Breast epithelium (tissue), 4 donors: ENCODE measurements at regions not wholly inside any gene's neighbourhood (a gene's known extent, or its start where the extent isn't known, plus 50 kb on each side); places are given as distances from the start of the nearest gene placed in this dataset.
"Not testable (repeated sequence)": the region's sequence is repeated elsewhere in the genome, so short reads cannot be mapped to it uniquely, and the experiment has no call there.

Experiments
- DNase-seq, 2 donors: peaks; one replicate each; pipeline ENCODE4 v3.0.0-alpha.2; 2019; ENCODE audit warnings: low spot score in 2 of 2
- H3K27ac ChIP-seq, 2 donors: fragments of 200-600 bp; sonication (generic) in 1 of 2; one replicate each; pipeline ENCODE4 v1.5.1; 2016 to 2019; ENCODE audit warnings: mild to moderate bottlenecking in 1 of 2
- H3K27me3 ChIP-seq, 2 donors: fragments of 200-600 bp; sonication (generic) in 1 of 2; one replicate each; pipeline versions ENCODE4 v1.5.1 to v1.6.0; 2017 to 2019; ENCODE audit warnings: control low read depth in 1 of 2, mild to moderate bottlenecking in 1 of 2
- H3K36me3 ChIP-seq: fragments of 200-600 bp; one replicate; pipeline ENCODE4 v1.5.1; 2019
- H3K4me1 ChIP-seq, 2 donors: fragments of 200-600 bp; sonication (generic); one replicate each; pipeline ENCODE4 v1.5.1; 2016 to 2019; ENCODE audit warnings: control low read depth in 1 of 2
- H3K4me3 ChIP-seq, 3 donors: fragments of 200-600 bp; sonication (generic); 1 replicate in 2 of 3; 2 replicates in 1 of 3; pipeline ENCODE4 v1.5.1; 2016 to 2019; ENCODE audit warnings: mild to moderate bottlenecking in 3 of 3, moderate library complexity in 2 of 3
- H3K9me3 ChIP-seq, 2 donors: fragments of 200-600 bp; sonication (generic) in 1 of 2; one replicate each; pipeline ENCODE4 v1.5.1; 2016 to 2019; ENCODE audit warnings: control low read depth in 1 of 2
- CTCF ChIP-seq, 3 donors: fragments of 450-650 bp; IDR thresholded peaks; one replicate each; pipeline ENCODE4 v1.5.1; 2016 to 2017; ENCODE audit warnings: antibody characterized with exemption in 3 of 3, mild to moderate bottlenecking in 3 of 3, moderate library complexity in 3 of 3
- POLR2A ChIP-seq: fragments of 450-650 bp; IDR thresholded peaks from one replicate; pipeline ENCODE4 v1.6.1; 2016; ENCODE audit warnings: antibody characterized with exemption, mild to moderate bottlenecking, moderate library complexity
- POLR2AphosphoS5 ChIP-seq, 3 donors: sonication (generic); formaldehyde crosslinking; IDR thresholded peaks; one replicate each; pipeline ENCODE4 v1.6.1; 2017; ENCODE audit warnings: antibody characterized with exemption in 3 of 3
- intact Hi-C: fragments of 100-400 bp; cut with DNase I; formaldehyde crosslinking; loops from one replicate; pipeline ENCODE4 v1.15.1; 2023; ENCODE audit warnings: low total_unique reads

DNA sequence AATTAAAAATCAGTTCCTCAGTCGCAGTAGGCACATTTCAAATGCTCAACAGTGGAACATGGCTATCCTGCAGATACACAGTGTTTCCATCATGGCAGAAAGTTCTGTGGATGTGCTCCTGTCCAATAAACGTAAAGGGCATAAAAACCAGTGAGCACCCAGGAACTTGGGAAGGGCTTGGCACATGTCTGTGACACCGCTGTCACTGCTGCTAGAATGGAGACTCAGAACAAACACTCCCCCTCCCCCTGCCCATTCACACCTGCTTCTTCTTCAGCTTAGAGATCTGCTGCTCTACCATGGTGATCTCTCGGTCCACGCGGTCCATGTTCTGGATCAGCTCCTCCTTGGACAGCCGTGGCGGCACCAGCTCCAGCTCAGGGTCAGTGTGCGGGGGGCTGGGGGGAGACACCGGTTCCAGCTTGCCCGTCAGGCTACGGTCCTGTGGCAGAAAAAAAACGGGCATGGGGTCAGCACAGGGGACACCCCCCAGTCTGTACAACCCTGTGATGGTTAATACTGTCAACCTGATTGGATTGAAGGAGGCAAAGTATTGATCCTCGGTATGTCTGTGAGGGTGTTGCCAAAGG lies 94.6 kb downstream of the NCOR2 start:
- DNase-seq, result no peak
- no peak for TF ChIP-seq CTCF (IDR thresholded peaks at IDR 0.05)
- no peak for TF ChIP-seq POLR2A
- no peak for TF ChIP-seq POLR2AphosphoS5 (IDR thresholded peaks at IDR 0.05)
- Histone ChIP-seq H3K36me3 (peaks cover 7% of the 10 kb centered on the region), H3K4me1 (peaks cover 0 to 4% of the 10 kb centered on the region in 2 donors), H3K9me3 (peaks cover 8 to 10% of the 10 kb centered on the region in 2 donors), H3K4me3 (no peak overlapping the region), H3K27ac (no peak overlapping the region), H3K27me3 (no peaks in the 10 kb centered on the region)
- intact Hi-C loops, result no loop called here

GRCh38 chr12:124471828-124472227 lies 95.6 kb downstream of the NCOR2 start:
- intact Hi-C loops, result no loop called here
- Histone ChIP-seq H3K4me1 (peaks cover 0 to 4% of the 10 kb centered on the region in 2 donors), H3K27me3 (no peaks in the 10 kb centered on the region), H3K27ac (no peak overlapping the region), H3K4me3 (no peak overlapping the region), H3K36me3 (peaks cover 7% of the 10 kb centered on the region), H3K9me3 (peaks cover 8 to 10% of the 10 kb centered on the region in 2 donors)
- no peak for DNase-seq
- TF ChIP-seq CTCF (IDR thresholded peaks at IDR 0.05) (no peak), POLR2A (no peak), POLR2AphosphoS5 (IDR thresholded peaks at IDR 0.05) (no peak)

- peaks cover 8 to 10% of the 10 kb centered on the region in 2 donors for H3K9me3 ChIP-seq
- no peak overlapping the region for H3K4me3 ChIP-seq
- peaks cover 7% of the 10 kb centered on the region for H3K36me3 ChIP-seq
- no peak for DNase-seq
- H3K27ac ChIP-seq, result no peak overlapping the region
- TF ChIP-seq POLR2A (no peak), CTCF (IDR thresholded peaks at IDR 0.05) (no peak), POLR2AphosphoS5 (IDR thresholded peaks at IDR 0.05) (no peak)
- intact Hi-C loops, result no loop called here
- peaks cover 0 to 4% of the 10 kb centered on the region in 2 donors for H3K4me1 ChIP-seq
- H3K27me3 ChIP-seq, result no peaks in the 10 kb centered on the region
These were observed 96.6 kb downstream of the NCOR2 start for GRCh38 chr12:124470806-124471205.

DNA sequence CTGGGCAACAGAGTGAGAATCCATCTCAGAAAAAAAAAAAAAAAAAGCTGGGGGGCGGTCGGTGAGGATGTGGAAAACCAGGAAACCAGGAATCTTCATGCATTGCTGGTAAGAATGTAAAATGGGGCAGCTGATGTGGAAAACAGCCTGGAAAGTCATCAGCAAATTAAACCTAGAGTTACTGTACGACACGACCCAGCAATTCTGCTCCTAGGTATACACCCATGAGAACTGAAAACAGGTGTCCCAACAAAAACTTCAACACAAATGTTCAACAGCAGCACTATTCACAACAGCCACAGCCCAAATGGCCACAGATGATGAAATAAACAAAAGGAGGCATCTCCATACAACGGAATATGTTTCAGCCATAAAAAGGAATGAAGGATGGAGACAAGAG lies 97.3 kb downstream of the NCOR2 start:
- H3K36me3 ChIP-seq, result peaks cover 7% of the 10 kb centered on the region
- no peak for DNase-seq
- H3K4me3 ChIP-seq, result no peak overlapping the region
- H3K9me3 ChIP-seq, result peaks cover 8 to 10% of the 10 kb centered on the region in 2 donors
- intact Hi-C loops, result no loop called here
- no peak overlapping the region for H3K27ac ChIP-seq
- TF ChIP-seq POLR2AphosphoS5 (IDR thresholded peaks at IDR 0.05), result no peak
- TF ChIP-seq POLR2A, result no peak
- no peak for TF ChIP-seq CTCF (IDR thresholded peaks at IDR 0.05)
- no peaks in the 10 kb centered on the region for H3K27me3 ChIP-seq
- H3K4me1 ChIP-seq, result peaks cover 0 to 4% of the 10 kb centered on the region in 2 donors

- Histone ChIP-seq H3K9me3 (peaks cover 8 to 10% of the 10 kb centered on the region in 2 donors), H3K27me3 (no peaks in the 10 kb centered on the region), H3K36me3 (peaks cover 10% of the 10 kb centered on the region), H3K4me1 (no peaks in the 10 kb centered on the region), H3K27ac (no peak overlapping the region), H3K4me3 (no peak overlapping the region)
- TF ChIP-seq POLR2AphosphoS5 (IDR thresholded peaks at IDR 0.05), result no peak
- TF ChIP-seq CTCF (IDR thresholded peaks at IDR 0.05), result peak in 2 of 3 donors; percentile 38 to 48
- DNase-seq, result no peak
- intact Hi-C loops, result no loop called here
These were observed 98.1 kb downstream of the NCOR2 start for GRCh38 chr12:124469193-124469888.

- H3K36me3 ChIP-seq, H3K27ac ChIP-seq, H3K9me3 ChIP-seq, intact Hi-C loops, H3K27me3 ChIP-seq, DNase-seq, H3K4me1 ChIP-seq, H3K4me3 ChIP-seq: not testable (repeated sequence)
These were observed 99.9 kb downstream of the NCOR2 start for GRCh38 chr12:124467549-124467948.
